ENCODE measurements at regions not wholly inside any gene's neighbourhood (a gene's known extent, or its start where the extent isn't known, plus 50 kb on each side); places are given as distances from the start of the nearest gene placed in this dataset.

DNA sequence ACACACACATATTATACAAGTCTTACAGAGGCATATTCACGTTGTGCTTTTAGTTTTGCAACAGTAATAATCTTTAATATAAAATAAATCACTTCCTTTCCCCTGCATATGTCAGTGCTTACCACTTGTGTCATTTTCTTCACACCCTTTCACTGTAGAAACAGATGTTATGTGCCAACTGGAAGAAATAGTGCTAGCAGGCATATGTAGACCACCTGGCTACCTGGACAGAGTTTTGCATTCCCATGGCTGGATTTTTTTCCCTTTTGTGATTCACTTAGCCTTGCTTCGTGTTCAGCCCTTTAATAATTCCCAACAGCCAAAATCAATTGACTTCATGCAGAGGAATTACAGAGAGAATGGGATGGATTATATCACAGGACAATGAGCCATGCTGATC lies 399.1 kb upstream of the SPRY2 start:
- Histone ChIP-seq H3K9me3 (ENCODE audit: control insufficient read depth, low read length) (no peaks in the 10 kb centered on the region), H3K4me3 (ENCODE audit: low read depth, low read length) (no peak overlapping the region), H3K36me3 (ENCODE audit: control insufficient read depth, insufficient read depth, low read length) (no peaks in the 10 kb centered on the region), H3K9ac (no peak overlapping the region), H3K4me1 (no peaks in the 10 kb centered on the region), H3K79me2 (no peaks in the 10 kb centered on the region), H3K27me3 (ENCODE audit: control insufficient read depth, insufficient read depth, low read length) (no peaks in the 10 kb centered on the region), H2AFZ (no peak overlapping the region), H3K4me2 (ENCODE audit: low read length) (no peak overlapping the region), H3K27ac (no peak overlapping the region)
- TF ChIP-seq, protein P1, sequence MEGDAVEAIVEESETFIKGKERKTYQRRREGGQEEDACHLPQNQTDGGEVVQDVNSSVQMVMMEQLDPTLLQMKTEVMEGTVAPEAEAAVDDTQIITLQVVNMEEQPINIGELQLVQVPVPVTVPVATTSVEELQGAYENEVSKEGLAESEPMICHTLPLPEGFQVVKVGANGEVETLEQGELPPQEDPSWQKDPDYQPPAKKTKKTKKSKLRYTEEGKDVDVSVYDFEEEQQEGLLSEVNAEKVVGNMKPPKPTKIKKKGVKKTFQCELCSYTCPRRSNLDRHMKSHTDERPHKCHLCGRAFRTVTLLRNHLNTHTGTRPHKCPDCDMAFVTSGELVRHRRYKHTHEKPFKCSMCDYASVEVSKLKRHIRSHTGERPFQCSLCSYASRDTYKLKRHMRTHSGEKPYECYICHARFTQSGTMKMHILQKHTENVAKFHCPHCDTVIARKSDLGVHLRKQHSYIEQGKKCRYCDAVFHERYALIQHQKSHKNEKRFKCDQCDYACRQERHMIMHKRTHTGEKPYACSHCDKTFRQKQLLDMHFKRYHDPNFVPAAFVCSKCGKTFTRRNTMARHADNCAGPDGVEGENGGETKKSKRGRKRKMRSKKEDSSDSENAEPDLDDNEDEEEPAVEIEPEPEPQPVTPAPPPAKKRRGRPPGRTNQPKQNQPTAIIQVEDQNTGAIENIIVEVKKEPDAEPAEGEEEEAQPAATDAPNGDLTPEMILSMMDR (IDR thresholded peaks at IDR 0.05) = no peak

- H3K36me3 ChIP-seq (ENCODE audit: control insufficient read depth, insufficient read depth, low read length) = no peaks in the 10 kb centered on the region
- no peaks in the 10 kb centered on the region for H3K9me3 ChIP-seq (ENCODE audit: control insufficient read depth, low read length)
- no peaks in the 10 kb centered on the region for H3K79me2 ChIP-seq
- no peak overlapping the region for H2AFZ ChIP-seq
- H3K27me3 ChIP-seq (ENCODE audit: control insufficient read depth, insufficient read depth, low read length) = no peaks in the 10 kb centered on the region
- no peak overlapping the region for H3K9ac ChIP-seq
- no peak overlapping the region for H3K27ac ChIP-seq
- H3K4me2 ChIP-seq (ENCODE audit: low read length) = no peak overlapping the region
- H3K4me3 ChIP-seq (ENCODE audit: low read depth, low read length) = no peak overlapping the region
- TF ChIP-seq, protein P1 (IDR thresholded peaks at IDR 0.05) = no peak
- H3K4me1 ChIP-seq = no peaks in the 10 kb centered on the region
Measured at GRCh38 chr13:80737513-80737912, 396.6 kb upstream of the SPRY2 start.

GRCh38 chr13:80727321-80727975 lies 386.5 kb upstream of the SPRY2 start:
- H3K79me2 ChIP-seq = no peaks in the 10 kb centered on the region
- H2AFZ ChIP-seq = no peak overlapping the region
- no peaks in the 10 kb centered on the region for H3K9me3 ChIP-seq (ENCODE audit: control insufficient read depth, low read length)
- H3K27me3 ChIP-seq (ENCODE audit: control insufficient read depth, insufficient read depth, low read length) = no peaks in the 10 kb centered on the region
- no peak overlapping the region for H3K9ac ChIP-seq
- no peak overlapping the region for H3K4me2 ChIP-seq (ENCODE audit: low read length)
- H3K27ac ChIP-seq = no peak overlapping the region
- no peaks in the 10 kb centered on the region for H3K4me1 ChIP-seq
- H3K36me3 ChIP-seq (ENCODE audit: control insufficient read depth, insufficient read depth, low read length) = no peaks in the 10 kb centered on the region
- H3K4me3 ChIP-seq (ENCODE audit: low read depth, low read length) = no peak overlapping the region
- TF ChIP-seq, protein P1 (IDR thresholded peaks at IDR 0.05) = no peak

- TF ChIP-seq, protein P1 (IDR thresholded peaks at IDR 0.05) = no peak
Measured at GRCh38 chr13:80726868-80727267, 385.9 kb upstream of the SPRY2 start.

DNA sequence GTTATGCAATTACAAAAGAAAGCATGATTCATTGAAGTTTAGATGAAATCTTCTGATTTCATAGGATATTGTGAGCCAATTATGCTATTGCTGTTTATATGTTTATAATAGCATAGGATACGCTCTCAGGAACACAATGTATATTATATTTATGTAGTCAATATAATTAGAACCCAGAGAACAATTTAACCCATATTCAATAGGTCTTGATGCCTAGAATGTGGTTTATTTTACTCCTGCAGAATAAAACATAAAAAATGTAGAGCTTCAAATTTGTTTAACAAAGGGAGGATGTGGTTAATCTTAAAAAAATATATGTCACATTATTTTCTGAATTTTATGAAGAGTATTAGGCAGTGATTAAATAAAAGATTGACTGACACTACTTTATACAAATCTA lies 380.8 kb upstream of the SPRY2 start:
- no peaks in the 10 kb centered on the region for H3K36me3 ChIP-seq (ENCODE audit: control insufficient read depth, insufficient read depth, low read length)
- no peaks in the 10 kb centered on the region for H3K4me1 ChIP-seq
- H3K9me3 ChIP-seq (ENCODE audit: control insufficient read depth, low read length) = no peaks in the 10 kb centered on the region
- TF ChIP-seq, protein P1 (IDR thresholded peaks at IDR 0.05) = no peak
- H3K4me2 ChIP-seq (ENCODE audit: low read length) = no peak overlapping the region
- H3K4me3 ChIP-seq (ENCODE audit: low read depth, low read length) = no peak overlapping the region
- H3K27me3 ChIP-seq (ENCODE audit: control insufficient read depth, insufficient read depth, low read length) = no peaks in the 10 kb centered on the region
- H3K27ac ChIP-seq = no peak overlapping the region
- no peaks in the 10 kb centered on the region for H3K79me2 ChIP-seq
- no peak overlapping the region for H3K9ac ChIP-seq
- H2AFZ ChIP-seq = no peak overlapping the region

More at GRCh38 chr13:80726868-80727267, 385.9 kb upstream of the SPRY2 start:
- no peaks in the 10 kb centered on the region for H3K9me3 ChIP-seq (ENCODE audit: control insufficient read depth, low read length)
- H3K79me2 ChIP-seq = no peaks in the 10 kb centered on the region
- no peaks in the 10 kb centered on the region for H3K27me3 ChIP-seq (ENCODE audit: control insufficient read depth, insufficient read depth, low read length)
- H2AFZ ChIP-seq = no peak overlapping the region
- no peak overlapping the region for H3K4me3 ChIP-seq (ENCODE audit: low read depth, low read length)
- H3K4me2 ChIP-seq (ENCODE audit: low read length) = no peak overlapping the region
- no peaks in the 10 kb centered on the region for H3K4me1 ChIP-seq
- H3K9ac ChIP-seq = no peak overlapping the region
- no peak overlapping the region for H3K27ac ChIP-seq
- H3K36me3 ChIP-seq (ENCODE audit: control insufficient read depth, insufficient read depth, low read length) = no peaks in the 10 kb centered on the region
